ENCODE measurements at regions not wholly inside any gene's neighbourhood (a gene's known extent, or its start where the extent isn't known, plus 50 kb on each side); places are given as distances from the start of the nearest gene placed in this dataset.

GRCh38 chr7:155972651-155973390, 160.6 kb upstream of the SHH start:
- DNase-seq (ENCODE audit: low spot score), result no peak

- no peak for DNase-seq (ENCODE audit: low spot score)
These were observed 160.0 kb upstream of the SHH start for GRCh38 chr7:155972247-155972646.

- DNase-seq (ENCODE audit: low spot score), result no peak
These were observed 159.0 kb upstream of the SHH start for GRCh38 chr7:155971180-155971770.

- DNase-seq (ENCODE audit: low spot score), result no peak
These were observed 157.1 kb upstream of the SHH start for GRCh38 chr7:155969192-155969929.

- no peak for DNase-seq (ENCODE audit: low spot score)
These were observed 152.7 kb upstream of the SHH start for GRCh38 chr7:155965010-155965409.

GRCh38 chr7:155964543-155964942, 152.3 kb upstream of the SHH start:
- no peak for DNase-seq (ENCODE audit: low spot score)

GRCh38 chr7:155963771-155964195, 151.5 kb upstream of the SHH start:
- no peak for DNase-seq (ENCODE audit: low spot score)

- DNase-seq (ENCODE audit: low spot score), result no peak
These were observed 151.1 kb upstream of the SHH start for GRCh38 chr7:155963356-155963755.

GRCh38 chr7:155962968-155963300, 150.7 kb upstream of the SHH start:
- no peak for DNase-seq (ENCODE audit: low spot score)

GRCh38 chr7:155962191-155962967, 150.1 kb upstream of the SHH start:
- no peak for DNase-seq (ENCODE audit: low spot score)

- DNase-seq (ENCODE audit: low spot score), result no peak
These were observed 149.3 kb upstream of the SHH start for GRCh38 chr7:155961241-155962190.

- no peak for DNase-seq (ENCODE audit: low spot score)
These were observed 147.6 kb upstream of the SHH start for GRCh38 chr7:155959894-155960293.

GRCh38 chr7:155956977-155957376, 144.7 kb upstream of the SHH start:
- no peak for DNase-seq (ENCODE audit: low spot score)

GRCh38 chr7:155955367-155955635, 143.0 kb upstream of the SHH start:
- no peak for DNase-seq (ENCODE audit: low spot score)

- DNase-seq (ENCODE audit: low spot score), result no peak
These were observed 142.5 kb upstream of the SHH start for GRCh38 chr7:155954550-155955366.

- no peak for DNase-seq (ENCODE audit: low spot score)
These were observed 141.7 kb upstream of the SHH start for GRCh38 chr7:155953781-155954549.

GRCh38 chr7:155953501-155953778, 141.2 kb upstream of the SHH start:
- DNase-seq (ENCODE audit: low spot score), result no peak

GRCh38 chr7:155951554-155952158, 139.4 kb upstream of the SHH start:
- no peak for DNase-seq (ENCODE audit: low spot score)

- no peak for DNase-seq (ENCODE audit: low spot score)
These were observed 138.8 kb upstream of the SHH start for GRCh38 chr7:155950898-155951553.

Data from germinal center (tissue), 1 donor.